ENCODE measurements at regions not wholly inside any gene's neighbourhood (a gene's known extent, or its start where the extent isn't known, plus 50 kb on each side); places are given as distances from the start of the nearest gene placed in this dataset.

DNA sequence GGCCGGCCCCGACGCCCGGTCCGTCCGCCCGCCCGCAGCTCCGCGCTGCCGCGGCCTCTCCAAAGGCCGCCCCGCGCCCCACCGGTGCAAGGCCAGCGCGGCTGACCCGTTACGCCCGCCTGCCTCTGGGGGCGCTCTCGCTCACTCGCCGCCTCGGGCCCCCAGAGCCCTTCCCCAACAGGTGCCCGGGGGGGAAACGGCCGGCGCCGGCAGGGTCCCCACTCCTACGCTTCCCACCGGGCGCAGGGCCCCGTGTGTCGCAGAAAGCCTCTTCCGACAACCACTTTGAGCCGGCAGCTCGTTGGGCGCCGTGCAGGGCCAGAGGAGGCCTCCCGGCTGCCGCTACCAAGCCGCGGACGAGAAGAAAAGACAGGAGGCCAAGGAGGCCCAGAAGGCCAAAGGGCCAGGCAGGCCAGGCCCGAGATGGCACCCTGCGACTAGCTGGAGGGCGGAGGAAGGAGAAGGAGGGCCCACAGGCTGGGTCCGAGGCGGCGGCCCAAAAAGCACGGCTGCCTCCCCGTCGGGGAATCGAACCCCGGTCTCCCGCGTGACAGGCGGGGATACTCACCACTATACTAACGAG is 64.9 kb upstream of the FCGR2A start (continued):
- 0 out of 2 replicates have a peak, but pooled peaks have one; percentile 26 for TF ChIP-seq ZNF610 (tag by site-specific recombination; IDR thresholded peaks at IDR 0.05; ENCODE audit: borderline replicate concordance)
- peak; percentile 89; the same call in 1 of the 2 replicates for TF ChIP-seq ZNF561 (tag by site-specific recombination; IDR thresholded peaks at IDR 0.05; ENCODE audit: borderline replicate concordance)
- TF ChIP-seq ZNF16 (tag by site-specific recombination; IDR thresholded peaks at IDR 0.05; ENCODE audit: low read depth), result no peak
- TF ChIP-seq, protein P1, sequence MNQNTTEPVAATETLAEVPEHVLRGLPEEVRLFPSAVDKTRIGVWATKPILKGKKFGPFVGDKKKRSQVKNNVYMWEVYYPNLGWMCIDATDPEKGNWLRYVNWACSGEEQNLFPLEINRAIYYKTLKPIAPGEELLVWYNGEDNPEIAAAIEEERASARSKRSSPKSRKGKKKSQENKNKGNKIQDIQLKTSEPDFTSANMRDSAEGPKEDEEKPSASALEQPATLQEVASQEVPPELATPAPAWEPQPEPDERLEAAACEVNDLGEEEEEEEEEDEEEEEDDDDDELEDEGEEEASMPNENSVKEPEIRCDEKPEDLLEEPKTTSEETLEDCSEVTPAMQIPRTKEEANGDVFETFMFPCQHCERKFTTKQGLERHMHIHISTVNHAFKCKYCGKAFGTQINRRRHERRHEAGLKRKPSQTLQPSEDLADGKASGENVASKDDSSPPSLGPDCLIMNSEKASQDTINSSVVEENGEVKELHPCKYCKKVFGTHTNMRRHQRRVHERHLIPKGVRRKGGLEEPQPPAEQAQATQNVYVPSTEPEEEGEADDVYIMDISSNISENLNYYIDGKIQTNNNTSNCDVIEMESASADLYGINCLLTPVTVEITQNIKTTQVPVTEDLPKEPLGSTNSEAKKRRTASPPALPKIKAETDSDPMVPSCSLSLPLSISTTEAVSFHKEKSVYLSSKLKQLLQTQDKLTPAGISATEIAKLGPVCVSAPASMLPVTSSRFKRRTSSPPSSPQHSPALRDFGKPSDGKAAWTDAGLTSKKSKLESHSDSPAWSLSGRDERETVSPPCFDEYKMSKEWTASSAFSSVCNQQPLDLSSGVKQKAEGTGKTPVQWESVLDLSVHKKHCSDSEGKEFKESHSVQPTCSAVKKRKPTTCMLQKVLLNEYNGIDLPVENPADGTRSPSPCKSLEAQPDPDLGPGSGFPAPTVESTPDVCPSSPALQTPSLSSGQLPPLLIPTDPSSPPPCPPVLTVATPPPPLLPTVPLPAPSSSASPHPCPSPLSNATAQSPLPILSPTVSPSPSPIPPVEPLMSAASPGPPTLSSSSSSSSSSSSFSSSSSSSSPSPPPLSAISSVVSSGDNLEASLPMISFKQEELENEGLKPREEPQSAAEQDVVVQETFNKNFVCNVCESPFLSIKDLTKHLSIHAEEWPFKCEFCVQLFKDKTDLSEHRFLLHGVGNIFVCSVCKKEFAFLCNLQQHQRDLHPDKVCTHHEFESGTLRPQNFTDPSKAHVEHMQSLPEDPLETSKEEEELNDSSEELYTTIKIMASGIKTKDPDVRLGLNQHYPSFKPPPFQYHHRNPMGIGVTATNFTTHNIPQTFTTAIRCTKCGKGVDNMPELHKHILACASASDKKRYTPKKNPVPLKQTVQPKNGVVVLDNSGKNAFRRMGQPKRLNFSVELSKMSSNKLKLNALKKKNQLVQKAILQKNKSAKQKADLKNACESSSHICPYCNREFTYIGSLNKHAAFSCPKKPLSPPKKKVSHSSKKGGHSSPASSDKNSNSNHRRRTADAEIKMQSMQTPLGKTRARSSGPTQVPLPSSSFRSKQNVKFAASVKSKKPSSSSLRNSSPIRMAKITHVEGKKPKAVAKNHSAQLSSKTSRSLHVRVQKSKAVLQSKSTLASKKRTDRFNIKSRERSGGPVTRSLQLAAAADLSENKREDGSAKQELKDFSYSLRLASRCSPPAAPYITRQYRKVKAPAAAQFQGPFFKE (tag by site-specific recombination; IDR thresholded peaks at IDR 0.05; ENCODE audit: borderline replicate concordance), result no peak
- TF ChIP-seq REPIN1 (tag by site-specific recombination; IDR thresholded peaks at IDR 0.05; ENCODE audit: low read depth), result peak; percentile 79; the same call in 1 of the 2 replicates
- TF ChIP-seq, protein P2, sequence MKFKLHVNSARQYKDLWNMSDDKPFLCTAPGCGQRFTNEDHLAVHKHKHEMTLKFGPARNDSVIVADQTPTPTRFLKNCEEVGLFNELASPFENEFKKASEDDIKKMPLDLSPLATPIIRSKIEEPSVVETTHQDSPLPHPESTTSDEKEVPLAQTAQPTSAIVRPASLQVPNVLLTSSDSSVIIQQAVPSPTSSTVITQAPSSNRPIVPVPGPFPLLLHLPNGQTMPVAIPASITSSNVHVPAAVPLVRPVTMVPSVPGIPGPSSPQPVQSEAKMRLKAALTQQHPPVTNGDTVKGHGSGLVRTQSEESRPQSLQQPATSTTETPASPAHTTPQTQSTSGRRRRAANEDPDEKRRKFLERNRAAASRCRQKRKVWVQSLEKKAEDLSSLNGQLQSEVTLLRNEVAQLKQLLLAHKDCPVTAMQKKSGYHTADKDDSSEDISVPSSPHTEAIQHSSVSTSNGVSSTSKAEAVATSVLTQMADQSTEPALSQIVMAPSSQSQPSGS (tag by site-specific recombination; IDR thresholded peaks at IDR 0.05; ENCODE audit: low read depth), result no peak
- TF ChIP-seq ZNF341 (tag by site-specific recombination; IDR thresholded peaks at IDR 0.05; ENCODE audit: low read depth), result peak; percentile 57
- peak; percentile 72 for TF ChIP-seq SP3 (tag by site-specific recombination; IDR thresholded peaks at IDR 0.05)
- no peak for TF ChIP-seq ZNF37A (tag by site-specific recombination; IDR thresholded peaks at IDR 0.05)
- peak; percentile 95 for TF ChIP-seq ZSCAN5A (tag by site-specific recombination; IDR thresholded peaks at IDR 0.05)
- TF ChIP-seq YY1 (tag by site-specific recombination; IDR thresholded peaks at IDR 0.05), result peak; percentile 86
- no peak for TF ChIP-seq ZNF248 (tag by site-specific recombination; IDR thresholded peaks at IDR 0.05)
- TF ChIP-seq OVOL3 (tag by site-specific recombination; IDR thresholded peaks at IDR 0.05), result peak; percentile 84; the same call in 1 of the 2 replicates
- peak; percentile 89 for TF ChIP-seq CTCF (tag by site-specific recombination; IDR thresholded peaks at IDR 0.05)
- peak; percentile 65 for TF ChIP-seq ZXDB (tag by site-specific recombination; IDR thresholded peaks at IDR 0.05)
- no peak; the same call in 1 of the 2 replicates for TF ChIP-seq ZNF664 (tag by site-specific recombination; IDR thresholded peaks at IDR 0.05)
- TF ChIP-seq GLIS1 (tag by site-specific recombination; IDR thresholded peaks at IDR 0.05), result peak; percentile 50
- no peak for TF ChIP-seq TRIM28 (IDR thresholded peaks at IDR 0.05; ENCODE audit: borderline replicate concordance, low read length)
- peak; percentile 95 for TF ChIP-seq ZNF501 (tag by site-specific recombination; IDR thresholded peaks at IDR 0.05)
- no peak for TF ChIP-seq MYNN (tag by site-specific recombination; IDR thresholded peaks at IDR 0.05; ENCODE audit: borderline replicate concordance)
- no peak for TF ChIP-seq ZNF157 (tag by site-specific recombination; IDR thresholded peaks at IDR 0.05)
- TF ChIP-seq ZBTB7A (tag by site-specific recombination; IDR thresholded peaks at IDR 0.05; ENCODE audit: low read depth), result peak; percentile 97
- TF ChIP-seq OSR2 (tag by site-specific recombination; IDR thresholded peaks at IDR 0.05), result no peak
- no peak for TF ChIP-seq ZNF138 (tag by site-specific recombination; IDR thresholded peaks at IDR 0.05; ENCODE audit: borderline replicate concordance)
- TF ChIP-seq, protein P3, sequence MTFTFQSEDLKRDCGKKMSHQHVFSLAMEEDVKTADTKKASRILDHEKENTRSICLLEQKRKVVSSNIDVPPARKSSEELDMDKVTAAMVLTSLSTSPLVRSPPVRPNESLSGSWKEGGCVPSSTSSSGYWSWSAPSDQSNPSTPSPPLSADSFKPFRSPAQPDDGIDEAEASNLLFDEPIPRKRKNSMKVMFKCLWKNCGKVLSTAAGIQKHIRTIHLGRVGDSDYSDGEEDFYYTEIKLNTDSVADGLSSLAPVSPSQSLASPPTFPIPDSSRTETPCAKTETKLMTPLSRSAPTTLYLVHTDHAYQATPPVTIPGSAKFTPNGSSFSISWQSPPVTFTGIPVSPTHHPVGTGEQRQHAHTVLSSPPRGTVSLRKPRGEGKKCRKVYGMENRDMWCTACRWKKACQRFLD (tag by site-specific recombination; IDR thresholded peaks at IDR 0.05), result no peak
- peak; percentile 47; the same call in 1 of the 2 replicates for TF ChIP-seq KLF10 (tag by site-specific recombination; IDR thresholded peaks at IDR 0.05)
- TF ChIP-seq ZNF26 (tag by site-specific recombination; IDR thresholded peaks at IDR 0.05), result no peak
- TF ChIP-seq SCRT1 (tag by site-specific recombination; IDR thresholded peaks at IDR 0.05; ENCODE audit: borderline replicate concordance), result peak; percentile 99

Measured in HEK293 (cell line).